Suprapubic skin (tissue), 4 donors: ENCODE measurements at regions not wholly inside any gene's neighbourhood (a gene's known extent, or its start where the extent isn't known, plus 50 kb on each side); places are given as distances from the start of the nearest gene placed in this dataset.

Experiments used
- DNase-seq, 2 donors: peaks; one replicate each; pipeline ENCODE4 v3.0.0-alpha.2; 2019; ENCODE audit warnings: low spot score in 2 of 2
- H3K27ac ChIP-seq: fragments of 200-600 bp; sonication (generic); one replicate; pipeline ENCODE4 v1.5.1; 2019
- H3K27me3 ChIP-seq: fragments of 200-600 bp; sonication (generic); one replicate; pipeline ENCODE4 v1.5.1; 2019
- H3K36me3 ChIP-seq: fragments of 200-600 bp; sonication (generic); one replicate; pipeline ENCODE4 v1.5.1; 2019
- H3K4me1 ChIP-seq: fragments of 200-600 bp; sonication (generic); one replicate; pipeline ENCODE4 v1.5.1; 2019
- H3K4me3 ChIP-seq: fragments of 200-600 bp; sonication (generic); one replicate; pipeline ENCODE4 v1.5.1; 2019; ENCODE audit warnings: mild to moderate bottlenecking
- H3K9me3 ChIP-seq: fragments of 200-600 bp; sonication (generic); one replicate; pipeline ENCODE4 v1.5.1; 2019
- CTCF ChIP-seq, 2 donors: fragments of 200-600 bp in 1 of 2; fragments of 450-650 bp in 1 of 2; sonication (generic) in 1 of 2; IDR thresholded peaks; one replicate each; pipeline ENCODE4 v1.5.1; 2016 to 2019; ENCODE audit warnings: antibody characterized with exemption in 2 of 2, mild to moderate bottlenecking in 1 of 2, moderate library complexity in 1 of 2
- EP300 ChIP-seq: sonication (generic); formaldehyde crosslinking; IDR thresholded peaks from one replicate; pipeline ENCODE4 v1.6.1; 2017; ENCODE audit warnings: antibody characterized with exemption
- POLR2A ChIP-seq, 2 donors: fragments of 450-650 bp; IDR thresholded peaks; one replicate each; pipeline ENCODE4 v1.6.1; 2017; ENCODE audit warnings: antibody characterized with exemption in 2 of 2, mild to moderate bottlenecking in 2 of 2, moderate library complexity in 2 of 2
- POLR2AphosphoS5 ChIP-seq, 3 donors: sonication (generic); formaldehyde crosslinking; IDR thresholded peaks; one replicate each; pipeline ENCODE4 v1.6.1; 2017; ENCODE audit warnings: antibody characterized with exemption in 3 of 3
- WGBS: methylation state at CpG from one replicate; pipeline ENCODE4 v1.1.5; 2018; 5-methylcytosine and 5-hydroxymethylcytosine counted together

GRCh38 chr5:174789596-174789995 is 65.2 kb downstream of the MSX2 start:
- Histone ChIP-seq H3K4me1 (peaks cover 3% of the 10 kb centered on the region), H3K4me3 (no peak overlapping the region), H3K36me3 (no peaks in the 10 kb centered on the region), H3K27ac (no peak overlapping the region), H3K27me3 (peaks cover 16% of the 10 kb centered on the region), H3K9me3 (no peaks in the 10 kb centered on the region)
- WGBS = 92% methylated on average over 4 of the region's 4 CpGs
- DNase-seq = no peak
- no peak for TF ChIP-seq POLR2AphosphoS5 (IDR thresholded peaks at IDR 0.05)
- no peak for TF ChIP-seq EP300
- TF ChIP-seq CTCF (IDR thresholded peaks at IDR 0.05) = no peak
- TF ChIP-seq POLR2A (IDR thresholded peaks at IDR 0.05) = no peak

GRCh38 chr5:174785120-174785680 is 60.8 kb downstream of the MSX2 start:
- TF ChIP-seq EP300 (no peak), CTCF (IDR thresholded peaks at IDR 0.05) (no peak), POLR2AphosphoS5 (IDR thresholded peaks at IDR 0.05) (no peak), POLR2A (IDR thresholded peaks at IDR 0.05) (no peak)
- no peak overlapping the region for H3K27ac ChIP-seq
- 94% methylated on average over 5 of the region's 5 CpGs for WGBS
- no peaks in the 10 kb centered on the region for H3K4me1 ChIP-seq
- H3K27me3 ChIP-seq = peaks cover 7% of the 10 kb centered on the region
- DNase-seq = no peak
- no peak overlapping the region for H3K4me3 ChIP-seq
- H3K9me3 ChIP-seq = no peaks in the 10 kb centered on the region
- H3K36me3 ChIP-seq = no peaks in the 10 kb centered on the region
